HEK293 (cell line): ENCODE measurements at regions not wholly inside any gene's neighbourhood (a gene's known extent, or its start where the extent isn't known, plus 50 kb on each side); places are given as distances from the start of the nearest gene placed in this dataset.

ENCODE experiments used
- CTCF ChIA-PET: fragments of 350-600 bp; formaldehyde crosslinking; extraction: SDS; loops from one replicate; lab custom pipeline; 2021; ENCODE audit warnings: antibody characterized with exemption; lab: Yijun Ruan, JAX
- POLR2A ChIA-PET: fragments of 300-600 bp; formaldehyde crosslinking; extraction: SDS; loops from one replicate; lab custom pipeline; 2020; ENCODE audit warnings: antibody characterized with exemption, inconsistent platforms; lab: Yijun Ruan, JAX
- H3K27ac ChIP-seq: fragments of 200-500 bp; sonication (Bioruptor generic); 2 replicates; pipeline ENCODE4 v1.5.1; 2014; ENCODE audit warnings: low read depth, low read length, control low read depth, inconsistent platforms; ENCODE audit errors: extremely low read depth
- H3K36me3 ChIP-seq, 2 experiments: fragments of 200-500 bp in 1 of 2; sonication (Bioruptor generic) in 1 of 2; 1 replicate in 1 of 2; 2 replicates in 1 of 2; pipeline ENCODE4 v1.5.1; 2014 to 2017; ENCODE audit warnings: inconsistent platforms in 2 of 2, low read length in 2 of 2; ENCODE audit not compliant: control insufficient read depth in 2 of 2, insufficient read depth in 1 of 2
- H3K4me1 ChIP-seq: fragments of 200-500 bp; sonication (Bioruptor generic); 2 replicates; pipeline ENCODE4 v1.5.1; 2014; ENCODE audit warnings: mild to moderate bottlenecking, low read length, inconsistent platforms; ENCODE audit not compliant: control insufficient read depth, insufficient read depth
- H3K4me3 ChIP-seq: 2 replicates; pipeline ENCODE4 v1.5.1; 2011; ENCODE audit warnings: low read depth, mild to moderate bottlenecking, control low read depth, low read length, moderate library complexity
- H3K9me3 ChIP-seq: fragments of 200-500 bp; sonication (Bioruptor generic); 2 replicates; pipeline ENCODE4 v1.5.1; 2014; ENCODE audit warnings: low read depth, low read length, inconsistent platforms; ENCODE audit not compliant: control insufficient read depth, insufficient read depth
- BCL11B ChIP-seq: fragments of 450-650 bp; formaldehyde crosslinking; IDR thresholded peaks from 2 replicates; pipeline ENCODE4 v1.5.1; 2016; ENCODE audit warnings: low read depth, missing biosample characterization, missing genetic modification characterization
- FEZF1 ChIP-seq: fragments of 450-650 bp; formaldehyde crosslinking; IDR thresholded peaks from 2 replicates; pipeline ENCODE4 v1.5.1; 2016; ENCODE audit warnings: missing biosample characterization, missing genetic modification characterization
- GFI1B ChIP-seq: fragments of 450-650 bp; formaldehyde crosslinking; IDR thresholded peaks from 2 replicates; pipeline ENCODE4 v1.5.1; 2016; ENCODE audit warnings: missing biosample characterization, missing genetic modification characterization
- GLIS1 ChIP-seq: fragments of 450-650 bp; formaldehyde crosslinking; IDR thresholded peaks from 2 replicates; pipeline ENCODE4 v1.5.1; 2016; ENCODE audit warnings: missing biosample characterization, missing genetic modification characterization
- ZNF10 ChIP-seq: fragments of 450-650 bp; formaldehyde crosslinking; IDR thresholded peaks from 2 replicates; pipeline ENCODE4 v1.5.1; 2017; ENCODE audit warnings: missing biosample characterization, missing genetic modification characterization
- ZNF266 ChIP-seq: fragments of 450-650 bp; formaldehyde crosslinking; IDR thresholded peaks from 2 replicates; pipeline ENCODE4 v1.5.1; 2016; ENCODE audit warnings: missing biosample characterization, missing genetic modification characterization, low read depth
- ZNF366 ChIP-seq: fragments of 450-650 bp; formaldehyde crosslinking; conservative IDR thresholded peaks from 2 replicates; pipeline ENCODE4 v1.5.1; 2016; ENCODE audit warnings: missing biosample characterization, missing genetic modification characterization
- ZNF404 ChIP-seq: fragments of 450-650 bp; formaldehyde crosslinking; IDR thresholded peaks from 2 replicates; pipeline ENCODE4 v1.5.1; 2017; ENCODE audit warnings: missing biosample characterization, missing genetic modification characterization
- ZNF416 ChIP-seq: fragments of 450-650 bp; formaldehyde crosslinking; IDR thresholded peaks from 2 replicates; pipeline ENCODE4 v1.5.1; 2016; ENCODE audit warnings: missing biosample characterization, missing genetic modification characterization
- ZNF423 ChIP-seq: fragments of 450-650 bp; formaldehyde crosslinking; IDR thresholded peaks from 2 replicates; pipeline ENCODE4 v1.5.1; 2016; ENCODE audit warnings: missing biosample characterization, missing genetic modification characterization
- ZNF777 ChIP-seq: fragments of 450-650 bp; formaldehyde crosslinking; IDR thresholded peaks from 2 replicates; pipeline ENCODE4 v1.5.1; 2017; ENCODE audit warnings: missing biosample characterization, missing genetic modification characterization, borderline replicate concordance
- TF ChIP-seq, protein P1 (sequence below): fragments of 450-650 bp; formaldehyde crosslinking; IDR thresholded peaks from 2 replicates; pipeline ENCODE4 v1.5.1; 2016; ENCODE audit warnings: missing biosample characterization, missing genetic modification characterization
- TF ChIP-seq, protein P2 (sequence below): fragments of 450-650 bp; formaldehyde crosslinking; IDR thresholded peaks from 2 replicates; pipeline ENCODE4 v1.5.1; 2017; ENCODE audit warnings: missing biosample characterization, missing genetic modification characterization
- TF ChIP-seq, protein P3 (sequence below): fragments of 450-650 bp; formaldehyde crosslinking; IDR thresholded peaks from 2 replicates; pipeline ENCODE4 v1.5.1; 2017; ENCODE audit warnings: missing biosample characterization, missing genetic modification characterization
- TF ChIP-seq, protein P4 (sequence below): fragments of 450-650 bp; formaldehyde crosslinking; IDR thresholded peaks from 2 replicates; pipeline ENCODE4; 2016; ENCODE audit warnings: missing biosample characterization, missing genetic modification characterization
- TF ChIP-seq, protein P5 (sequence below): fragments of 450-650 bp; formaldehyde crosslinking; IDR thresholded peaks from 2 replicates; pipeline ENCODE4 v1.5.1; 2016; ENCODE audit warnings: missing biosample characterization, missing genetic modification characterization
- TF ChIP-seq, protein P6 (sequence below): fragments of 450-650 bp; formaldehyde crosslinking; IDR thresholded peaks from 2 replicates; pipeline ENCODE4 v1.5.0; 2017; ENCODE audit warnings: missing biosample characterization, missing genetic modification characterization, borderline replicate concordance

DNA sequence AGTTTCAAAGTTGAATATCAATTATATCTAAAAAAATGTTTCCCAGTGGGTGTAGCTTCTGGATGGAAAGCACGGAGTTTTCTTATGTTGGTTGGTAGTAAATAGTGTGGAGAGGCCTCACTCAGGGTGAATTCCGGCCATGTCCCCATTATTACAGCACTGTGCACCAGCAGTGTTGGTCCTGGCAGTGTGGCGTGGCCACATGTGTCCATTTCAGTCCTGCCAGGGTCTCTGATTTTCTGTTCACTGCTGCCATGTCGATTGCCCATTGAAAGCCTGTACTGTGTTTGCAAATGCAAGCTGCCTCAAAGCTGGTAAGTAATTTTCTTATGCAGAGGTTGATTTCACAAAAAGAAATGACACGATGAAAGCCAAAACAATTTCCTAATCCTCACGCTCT, 386.2 kb downstream of the GALR1 start (continued):
- TF ChIP-seq, protein P1, sequence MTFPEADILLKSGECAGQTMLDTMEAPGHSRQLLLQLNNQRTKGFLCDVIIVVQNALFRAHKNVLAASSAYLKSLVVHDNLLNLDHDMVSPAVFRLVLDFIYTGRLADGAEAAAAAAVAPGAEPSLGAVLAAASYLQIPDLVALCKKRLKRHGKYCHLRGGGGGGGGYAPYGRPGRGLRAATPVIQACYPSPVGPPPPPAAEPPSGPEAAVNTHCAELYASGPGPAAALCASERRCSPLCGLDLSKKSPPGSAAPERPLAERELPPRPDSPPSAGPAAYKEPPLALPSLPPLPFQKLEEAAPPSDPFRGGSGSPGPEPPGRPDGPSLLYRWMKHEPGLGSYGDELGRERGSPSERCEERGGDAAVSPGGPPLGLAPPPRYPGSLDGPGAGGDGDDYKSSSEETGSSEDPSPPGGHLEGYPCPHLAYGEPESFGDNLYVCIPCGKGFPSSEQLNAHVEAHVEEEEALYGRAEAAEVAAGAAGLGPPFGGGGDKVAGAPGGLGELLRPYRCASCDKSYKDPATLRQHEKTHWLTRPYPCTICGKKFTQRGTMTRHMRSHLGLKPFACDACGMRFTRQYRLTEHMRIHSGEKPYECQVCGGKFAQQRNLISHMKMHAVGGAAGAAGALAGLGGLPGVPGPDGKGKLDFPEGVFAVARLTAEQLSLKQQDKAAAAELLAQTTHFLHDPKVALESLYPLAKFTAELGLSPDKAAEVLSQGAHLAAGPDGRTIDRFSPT: no peak
- TF ChIP-seq ZNF416 (tag by site-specific recombination): no peak
- TF ChIP-seq ZNF366 (tag by site-specific recombination): no peak

DNA sequence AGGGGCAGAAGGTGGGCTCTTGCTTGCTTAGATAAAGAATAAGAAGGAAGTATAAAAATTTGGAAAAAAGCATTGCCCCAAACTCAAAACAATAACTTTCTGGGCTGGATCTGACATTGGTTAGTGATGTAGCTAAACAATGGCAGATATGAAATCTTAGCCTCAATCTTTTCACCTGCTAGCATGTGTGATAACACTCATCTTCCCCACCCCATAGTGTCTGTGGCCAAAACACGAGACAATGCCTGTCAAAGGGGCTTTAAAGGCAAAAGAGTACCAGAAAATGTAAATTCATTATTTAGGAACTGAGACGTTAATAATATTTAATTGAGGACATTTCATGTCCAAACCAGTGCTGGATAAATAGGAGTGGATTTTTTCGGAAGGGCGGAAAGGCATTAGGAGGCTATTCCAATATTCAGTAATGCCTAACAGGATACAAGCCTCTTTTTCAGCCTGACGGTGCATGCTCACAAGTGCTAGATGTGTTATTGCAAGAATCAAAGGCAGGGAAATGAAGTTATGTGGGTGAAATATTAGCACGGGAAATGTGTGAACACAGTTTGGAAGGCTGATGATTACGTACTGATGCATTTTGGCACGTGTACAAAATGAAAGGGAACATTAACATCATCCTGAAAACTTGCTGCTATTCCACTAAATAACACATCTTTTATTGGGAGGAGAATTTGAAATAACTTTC, 395.7 kb downstream of the GALR1 start:
- H3K27ac ChIP-seq: no peak overlapping the region
- POLR2A ChIA-PET: no interaction called here
- CTCF ChIA-PET: no interaction called here
- no peak overlapping the region for H3K4me3 ChIP-seq
- H3K36me3 ChIP-seq: no peaks in the 10 kb centered on the region
- no peaks in the 10 kb centered on the region for H3K9me3 ChIP-seq
- TF ChIP-seq ZNF423: no peak
- TF ChIP-seq FEZF1: no peak
- TF ChIP-seq GFI1B (tag by site-specific recombination): no peak
- TF ChIP-seq ZNF777 (tag by site-specific recombination): no peak
- TF ChIP-seq, protein P2, sequence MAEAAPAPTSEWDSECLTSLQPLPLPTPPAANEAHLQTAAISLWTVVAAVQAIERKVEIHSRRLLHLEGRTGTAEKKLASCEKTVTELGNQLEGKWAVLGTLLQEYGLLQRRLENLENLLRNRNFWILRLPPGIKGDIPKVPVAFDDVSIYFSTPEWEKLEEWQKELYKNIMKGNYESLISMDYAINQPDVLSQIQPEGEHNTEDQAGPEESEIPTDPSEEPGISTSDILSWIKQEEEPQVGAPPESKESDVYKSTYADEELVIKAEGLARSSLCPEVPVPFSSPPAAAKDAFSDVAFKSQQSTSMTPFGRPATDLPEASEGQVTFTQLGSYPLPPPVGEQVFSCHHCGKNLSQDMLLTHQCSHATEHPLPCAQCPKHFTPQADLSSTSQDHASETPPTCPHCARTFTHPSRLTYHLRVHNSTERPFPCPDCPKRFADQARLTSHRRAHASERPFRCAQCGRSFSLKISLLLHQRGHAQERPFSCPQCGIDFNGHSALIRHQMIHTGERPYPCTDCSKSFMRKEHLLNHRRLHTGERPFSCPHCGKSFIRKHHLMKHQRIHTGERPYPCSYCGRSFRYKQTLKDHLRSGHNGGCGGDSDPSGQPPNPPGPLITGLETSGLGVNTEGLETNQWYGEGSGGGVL (tag by site-specific recombination): no peak
- TF ChIP-seq, protein P3, sequence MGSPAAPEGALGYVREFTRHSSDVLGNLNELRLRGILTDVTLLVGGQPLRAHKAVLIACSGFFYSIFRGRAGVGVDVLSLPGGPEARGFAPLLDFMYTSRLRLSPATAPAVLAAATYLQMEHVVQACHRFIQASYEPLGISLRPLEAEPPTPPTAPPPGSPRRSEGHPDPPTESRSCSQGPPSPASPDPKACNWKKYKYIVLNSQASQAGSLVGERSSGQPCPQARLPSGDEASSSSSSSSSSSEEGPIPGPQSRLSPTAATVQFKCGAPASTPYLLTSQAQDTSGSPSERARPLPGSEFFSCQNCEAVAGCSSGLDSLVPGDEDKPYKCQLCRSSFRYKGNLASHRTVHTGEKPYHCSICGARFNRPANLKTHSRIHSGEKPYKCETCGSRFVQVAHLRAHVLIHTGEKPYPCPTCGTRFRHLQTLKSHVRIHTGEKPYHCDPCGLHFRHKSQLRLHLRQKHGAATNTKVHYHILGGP (tag by site-specific recombination): no peak
- no peak for TF ChIP-seq GLIS1 (tag by site-specific recombination)
- no peak for TF ChIP-seq ZNF404 (tag by site-specific recombination)
- TF ChIP-seq, protein P4, sequence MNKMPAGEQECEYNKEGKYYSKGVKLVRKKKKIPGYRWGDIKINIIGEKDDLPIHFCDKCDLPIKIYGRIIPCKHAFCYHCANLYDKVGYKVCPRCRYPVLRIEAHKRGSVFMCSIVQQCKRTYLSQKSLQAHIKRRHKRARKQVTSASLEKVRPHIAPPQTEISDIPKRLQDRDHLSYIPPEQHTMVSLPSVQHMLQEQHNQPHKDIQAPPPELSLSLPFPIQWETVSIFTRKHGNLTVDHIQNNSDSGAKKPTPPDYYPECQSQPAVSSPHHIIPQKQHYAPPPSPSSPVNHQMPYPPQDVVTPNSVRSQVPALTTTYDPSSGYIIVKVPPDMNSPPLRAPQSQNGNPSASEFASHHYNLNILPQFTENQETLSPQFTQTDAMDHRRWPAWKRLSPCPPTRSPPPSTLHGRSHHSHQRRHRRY (tag by site-specific recombination): no peak
- H3K4me1 ChIP-seq: no peaks in the 10 kb centered on the region

DNA sequence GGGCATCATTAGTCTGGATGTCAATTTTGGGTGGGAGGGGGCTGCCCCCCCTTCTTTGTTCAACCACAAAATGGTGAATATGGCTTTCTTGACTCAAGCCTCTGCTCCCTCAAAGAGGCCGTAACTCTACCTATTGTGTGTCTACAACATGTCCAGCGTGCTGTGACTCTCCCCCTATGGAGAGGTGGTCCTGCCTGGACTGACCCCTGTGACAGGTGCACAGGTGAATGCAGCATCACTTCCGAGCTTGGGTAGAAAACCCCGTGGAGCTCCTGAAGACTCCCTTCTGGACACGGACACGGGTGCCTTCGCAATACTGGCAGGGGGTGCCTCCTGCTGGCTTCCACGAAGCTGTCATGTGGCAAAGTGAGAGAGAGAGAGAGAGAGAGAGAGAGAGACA, 397.8 kb downstream of the GALR1 start:
- POLR2A ChIA-PET: no interaction called here
- H3K4me1 ChIP-seq: no peaks in the 10 kb centered on the region
- no peaks in the 10 kb centered on the region for H3K9me3 ChIP-seq
- no peaks in the 10 kb centered on the region for H3K36me3 ChIP-seq
- TF ChIP-seq, protein P5, sequence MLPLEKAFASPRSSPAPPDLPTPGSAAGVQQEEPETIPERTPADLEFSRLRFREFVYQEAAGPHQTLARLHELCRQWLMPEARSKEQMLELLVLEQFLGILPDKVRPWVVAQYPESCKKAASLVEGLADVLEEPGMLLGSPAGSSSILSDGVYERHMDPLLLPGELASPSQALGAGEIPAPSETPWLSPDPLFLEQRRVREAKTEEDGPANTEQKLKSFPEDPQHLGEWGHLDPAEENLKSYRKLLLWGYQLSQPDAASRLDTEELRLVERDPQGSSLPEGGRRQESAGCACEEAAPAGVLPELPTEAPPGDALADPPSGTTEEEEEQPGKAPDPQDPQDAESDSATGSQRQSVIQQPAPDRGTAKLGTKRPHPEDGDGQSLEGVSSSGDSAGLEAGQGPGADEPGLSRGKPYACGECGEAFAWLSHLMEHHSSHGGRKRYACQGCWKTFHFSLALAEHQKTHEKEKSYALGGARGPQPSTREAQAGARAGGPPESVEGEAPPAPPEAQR (tag by site-specific recombination): no peak
- TF ChIP-seq, protein P6, sequence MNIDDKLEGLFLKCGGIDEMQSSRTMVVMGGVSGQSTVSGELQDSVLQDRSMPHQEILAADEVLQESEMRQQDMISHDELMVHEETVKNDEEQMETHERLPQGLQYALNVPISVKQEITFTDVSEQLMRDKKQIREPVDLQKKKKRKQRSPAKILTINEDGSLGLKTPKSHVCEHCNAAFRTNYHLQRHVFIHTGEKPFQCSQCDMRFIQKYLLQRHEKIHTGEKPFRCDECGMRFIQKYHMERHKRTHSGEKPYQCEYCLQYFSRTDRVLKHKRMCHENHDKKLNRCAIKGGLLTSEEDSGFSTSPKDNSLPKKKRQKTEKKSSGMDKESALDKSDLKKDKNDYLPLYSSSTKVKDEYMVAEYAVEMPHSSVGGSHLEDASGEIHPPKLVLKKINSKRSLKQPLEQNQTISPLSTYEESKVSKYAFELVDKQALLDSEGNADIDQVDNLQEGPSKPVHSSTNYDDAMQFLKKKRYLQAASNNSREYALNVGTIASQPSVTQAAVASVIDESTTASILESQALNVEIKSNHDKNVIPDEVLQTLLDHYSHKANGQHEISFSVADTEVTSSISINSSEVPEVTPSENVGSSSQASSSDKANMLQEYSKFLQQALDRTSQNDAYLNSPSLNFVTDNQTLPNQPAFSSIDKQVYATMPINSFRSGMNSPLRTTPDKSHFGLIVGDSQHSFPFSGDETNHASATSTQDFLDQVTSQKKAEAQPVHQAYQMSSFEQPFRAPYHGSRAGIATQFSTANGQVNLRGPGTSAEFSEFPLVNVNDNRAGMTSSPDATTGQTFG (tag by site-specific recombination): no peak
- TF ChIP-seq ZNF10: no peak
- TF ChIP-seq ZNF266 (tag by site-specific recombination): no peak
- TF ChIP-seq BCL11B (tag by site-specific recombination): no peak
- H3K4me3 ChIP-seq: no peak overlapping the region
- no peak overlapping the region for H3K27ac ChIP-seq
- CTCF ChIA-PET: interaction anchor here (0.7 to 0.8 kb wide), 2 partner anchors 293 to 644 kb away, joined by 3 read pairs; no protein-coding TSS in a partner anchor
